Liver (tissue), 8 donors: ENCODE measurements at regions not wholly inside any gene's neighbourhood (a gene's known extent, or its start where the extent isn't known, plus 50 kb on each side); places are given as distances from the start of the nearest gene placed in this dataset.
A peak's percentile ranks its signal among the peaks of the same experiment; 100 is the strongest.

ENCODE experiments used
- DNase-seq: peaks from one replicate; pipeline ENCODE4 v3.0.0-alpha.2; 2017; ENCODE audit warnings: low spot score
- H3K27ac ChIP-seq, 2 donors: one replicate each; pipeline ENCODE4 v1.7.0; 2013; ENCODE audit warnings: inconsistent platforms in 2 of 2, low read length in 2 of 2, control low read depth in 1 of 2, low read depth in 1 of 2, mild to moderate bottlenecking in 1 of 2
- H3K27me3 ChIP-seq, 4 donors: one replicate each; pipeline versions ENCODE4 v1.6.1 to v1.7.0; 2013; ENCODE audit warnings: low read length in 3 of 4, inconsistent platforms in 1 of 4, mild to moderate bottlenecking in 1 of 4, moderate library complexity in 1 of 4; ENCODE audit not compliant: control insufficient read depth in 4 of 4, insufficient read depth in 4 of 4
- H3K36me3 ChIP-seq, 4 donors: one replicate each; pipeline versions ENCODE4 v1.6.1 to v1.7.0; 2013; ENCODE audit warnings: low read length in 3 of 4, mild to moderate bottlenecking in 3 of 4, low read depth in 1 of 4, moderate library complexity in 1 of 4; ENCODE audit not compliant: control insufficient read depth in 4 of 4, insufficient read depth in 3 of 4
- H3K4me1 ChIP-seq, 4 donors: one replicate each; pipeline versions ENCODE4 v1.6.1 to v1.7.0; 2013; ENCODE audit warnings: low read length in 3 of 4, mild to moderate bottlenecking in 3 of 4, moderate library complexity in 1 of 4; ENCODE audit not compliant: control insufficient read depth in 4 of 4, insufficient read depth in 4 of 4
- H3K4me3 ChIP-seq, 3 donors: one replicate each; pipeline versions ENCODE4 v1.6.1 to v1.7.0; 2013; ENCODE audit warnings: low read length in 3 of 3, control low read depth in 1 of 3, low read depth in 1 of 3, mild to moderate bottlenecking in 1 of 3
- H3K9ac ChIP-seq, 2 donors: one replicate each; pipeline ENCODE4 v1.7.0; 2013; ENCODE audit warnings: low read length in 2 of 2, mild to moderate bottlenecking in 2 of 2, moderate library complexity in 2 of 2, control low read depth in 1 of 2, low read depth in 1 of 2
- H3K9me3 ChIP-seq, 4 donors: one replicate each; pipeline versions ENCODE4 v1.6.1 to v1.7.0; 2013; ENCODE audit warnings: low read length in 3 of 4; ENCODE audit not compliant: control insufficient read depth in 4 of 4
- CTCF ChIP-seq: fragments of 150-350 bp; IDR thresholded peaks from 2 replicates; pipeline ENCODE4 v1.5.1; 2017; ENCODE audit warnings: improper control_type of control experiment, low read depth, low read length; ENCODE audit not compliant: missing input control
- FOXA1 ChIP-seq: IDR thresholded peaks from 2 replicates; pipeline ENCODE4 v1.6.1; 2016; ENCODE audit warnings: antibody characterized with exemption
- FOXA2 ChIP-seq: IDR thresholded peaks from 2 replicates; pipeline ENCODE4 v1.6.1; 2016; ENCODE audit warnings: antibody characterized with exemption
- GABPA ChIP-seq, 2 donors: IDR thresholded peaks in 1 of 2; conservative IDR thresholded peaks in 1 of 2; 2 replicates each; pipeline ENCODE4 v1.6.1; 2016; ENCODE audit warnings: antibody characterized with exemption in 2 of 2, mild to moderate bottlenecking in 1 of 2, moderate library complexity in 1 of 2
- HNF4A ChIP-seq, 2 donors: conservative IDR thresholded peaks; 2 replicates each; pipeline ENCODE4 v1.6.1; 2016; ENCODE audit warnings: antibody characterized with exemption in 2 of 2, mild to moderate bottlenecking in 2 of 2
- HNF4G ChIP-seq: IDR thresholded peaks from 2 replicates; pipeline ENCODE4 v1.6.1; 2016; ENCODE audit warnings: antibody characterized with exemption
- JUND ChIP-seq, 2 donors: IDR thresholded peaks; 2 replicates each; pipeline ENCODE4 v1.6.1; 2016; ENCODE audit warnings: antibody characterized with exemption in 2 of 2
- NR2F2 ChIP-seq: IDR thresholded peaks from 2 replicates; pipeline ENCODE4 v1.6.1; 2016; ENCODE audit warnings: antibody characterized with exemption
- RAD21 ChIP-seq, 2 donors: IDR thresholded peaks; 2 replicates each; pipeline ENCODE4 v1.6.1; 2016; ENCODE audit warnings: antibody characterized with exemption in 2 of 2, mild to moderate bottlenecking in 2 of 2
- RXRA ChIP-seq, 2 donors: IDR thresholded peaks; 2 replicates each; pipeline ENCODE4 v1.6.1; 2017 to 2018; ENCODE audit warnings: antibody characterized with exemption in 2 of 2, mild to moderate bottlenecking in 1 of 2
- TAF1 ChIP-seq: conservative IDR thresholded peaks from 2 replicates; pipeline ENCODE4 v1.6.1; 2016; ENCODE audit warnings: antibody characterized with exemption, mild to moderate bottlenecking
- YY1 ChIP-seq: IDR thresholded peaks from 2 replicates; pipeline ENCODE4 v1.6.1; 2016; ENCODE audit warnings: antibody characterized with exemption, mild to moderate bottlenecking
- WGBS: extraction: QIAGEN DNeasy Blood & Tissue Kit; methylation state at CpG from one replicate; pipeline ENCODE4 v1.1.7; 2013; 5-methylcytosine and 5-hydroxymethylcytosine counted together
- TF ChIP-seq, protein P1 (sequence below): IDR thresholded peaks from 2 replicates; pipeline ENCODE4 v1.6.1; 2016; ENCODE audit warnings: antibody characterized with exemption
- TF ChIP-seq, protein P2 (sequence below): IDR thresholded peaks from 2 replicates; pipeline ENCODE4 v1.6.1; 2016; ENCODE audit warnings: antibody characterized with exemption, mild to moderate bottlenecking
- TF ChIP-seq, protein P3 (sequence below): IDR thresholded peaks from 2 replicates; pipeline ENCODE4 v1.6.1; 2016; ENCODE audit warnings: antibody characterized with exemption
- donor health status: healthy.
- donor health status: healthy.
- donor health status: healthy.
- donor health status: healthy.
- donor health status: healthy.

GRCh38 chr10:78595269-78595619 lies 473.5 kb upstream of the ZMIZ1 start:
- Histone ChIP-seq H3K4me1 (no peaks in the 10 kb centered on the region), H3K4me3 (no peak overlapping the region), H3K9me3 (no peaks in the 10 kb centered on the region), H3K9ac (no peak overlapping the region), H3K36me3 (no peaks in the 10 kb centered on the region), H3K27ac (no peak overlapping the region), H3K27me3 (no peaks in the 10 kb centered on the region)
- TF ChIP-seq, protein P1, sequence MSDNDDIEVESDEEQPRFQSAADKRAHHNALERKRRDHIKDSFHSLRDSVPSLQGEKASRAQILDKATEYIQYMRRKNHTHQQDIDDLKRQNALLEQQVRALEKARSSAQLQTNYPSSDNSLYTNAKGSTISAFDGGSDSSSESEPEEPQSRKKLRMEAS: no peak
- TF ChIP-seq FOXA2: no peak
- TF ChIP-seq, protein P2, sequence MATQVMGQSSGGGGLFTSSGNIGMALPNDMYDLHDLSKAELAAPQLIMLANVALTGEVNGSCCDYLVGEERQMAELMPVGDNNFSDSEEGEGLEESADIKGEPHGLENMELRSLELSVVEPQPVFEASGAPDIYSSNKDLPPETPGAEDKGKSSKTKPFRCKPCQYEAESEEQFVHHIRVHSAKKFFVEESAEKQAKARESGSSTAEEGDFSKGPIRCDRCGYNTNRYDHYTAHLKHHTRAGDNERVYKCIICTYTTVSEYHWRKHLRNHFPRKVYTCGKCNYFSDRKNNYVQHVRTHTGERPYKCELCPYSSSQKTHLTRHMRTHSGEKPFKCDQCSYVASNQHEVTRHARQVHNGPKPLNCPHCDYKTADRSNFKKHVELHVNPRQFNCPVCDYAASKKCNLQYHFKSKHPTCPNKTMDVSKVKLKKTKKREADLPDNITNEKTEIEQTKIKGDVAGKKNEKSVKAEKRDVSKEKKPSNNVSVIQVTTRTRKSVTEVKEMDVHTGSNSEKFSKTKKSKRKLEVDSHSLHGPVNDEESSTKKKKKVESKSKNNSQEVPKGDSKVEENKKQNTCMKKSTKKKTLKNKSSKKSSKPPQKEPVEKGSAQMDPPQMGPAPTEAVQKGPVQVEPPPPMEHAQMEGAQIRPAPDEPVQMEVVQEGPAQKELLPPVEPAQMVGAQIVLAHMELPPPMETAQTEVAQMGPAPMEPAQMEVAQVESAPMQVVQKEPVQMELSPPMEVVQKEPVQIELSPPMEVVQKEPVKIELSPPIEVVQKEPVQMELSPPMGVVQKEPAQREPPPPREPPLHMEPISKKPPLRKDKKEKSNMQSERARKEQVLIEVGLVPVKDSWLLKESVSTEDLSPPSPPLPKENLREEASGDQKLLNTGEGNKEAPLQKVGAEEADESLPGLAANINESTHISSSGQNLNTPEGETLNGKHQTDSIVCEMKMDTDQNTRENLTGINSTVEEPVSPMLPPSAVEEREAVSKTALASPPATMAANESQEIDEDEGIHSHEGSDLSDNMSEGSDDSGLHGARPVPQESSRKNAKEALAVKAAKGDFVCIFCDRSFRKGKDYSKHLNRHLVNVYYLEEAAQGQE: no peak
- no peak for TF ChIP-seq CTCF
- no peak for TF ChIP-seq FOXA1
- no peak for TF ChIP-seq RXRA (IDR thresholded peaks at IDR 0.05)
- TF ChIP-seq, protein P3, sequence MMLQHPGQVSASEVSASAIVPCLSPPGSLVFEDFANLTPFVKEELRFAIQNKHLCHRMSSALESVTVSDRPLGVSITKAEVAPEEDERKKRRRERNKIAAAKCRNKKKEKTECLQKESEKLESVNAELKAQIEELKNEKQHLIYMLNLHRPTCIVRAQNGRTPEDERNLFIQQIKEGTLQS: no peak
- TF ChIP-seq JUND (IDR thresholded peaks at IDR 0.05): no peak
- TF ChIP-seq NR2F2: no peak
- 66% methylated on average over 5 of the region's 5 CpGs for WGBS
- no peak for DNase-seq

DNA sequence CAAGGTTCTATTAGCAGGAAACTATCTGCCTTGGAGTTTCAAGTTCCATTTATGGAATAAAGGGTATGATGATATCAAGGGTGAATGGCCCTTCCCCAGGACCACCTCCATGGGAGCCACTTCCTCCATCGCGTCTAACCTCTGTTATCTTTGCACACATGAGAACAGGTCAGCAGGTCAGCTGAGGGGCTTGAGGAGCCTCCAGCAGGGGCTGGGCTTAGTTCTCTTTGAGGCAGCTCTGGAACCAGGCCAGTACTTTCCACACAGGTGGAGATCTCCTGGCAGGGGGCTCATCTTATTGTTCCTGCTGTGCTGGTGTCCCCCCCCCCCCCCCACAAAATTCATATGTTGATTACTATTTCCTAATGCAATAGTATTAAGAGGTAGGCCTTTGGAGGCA lies 472.2 kb upstream of the ZMIZ1 start:
- H3K36me3 ChIP-seq: no peaks in the 10 kb centered on the region
- no peaks in the 10 kb centered on the region for H3K9me3 ChIP-seq
- DNase-seq: peak; percentile 2
- H3K9ac ChIP-seq: no peak overlapping the region
- H3K27me3 ChIP-seq: no peaks in the 10 kb centered on the region
- TF ChIP-seq FOXA1 (no peak), CTCF (no peak), JUND (IDR thresholded peaks at IDR 0.05) (no peak), TAF1 (no peak), GABPA (IDR thresholded peaks at IDR 0.05 in 1 of 2, conservative IDR thresholded peaks at IDR 0.05 in 1 of 2) (no peak), HNF4G (no peak), HNF4A (conservative IDR thresholded peaks at IDR 0.05) (no peak), RAD21 (IDR thresholded peaks at IDR 0.05) (no peak), YY1 (no peak)
- TF ChIP-seq, protein P3: no peak
- TF ChIP-seq, protein P2: no peak
- TF ChIP-seq, protein P1: no peak
- H3K4me3 ChIP-seq: no peak overlapping the region
- H3K4me1 ChIP-seq: no peaks in the 10 kb centered on the region
- WGBS: 58% methylated on average over 2 of the region's 2 CpGs
- no peak overlapping the region for H3K27ac ChIP-seq
